HG03108 (cell line): ENCODE measurements at regions not wholly inside any gene's neighbourhood (a gene's known extent, or its start where the extent isn't known, plus 50 kb on each side); places are given as distances from the start of the nearest gene placed in this dataset.
"Not testable (repeated sequence)": the region's sequence is repeated elsewhere in the genome, so short reads cannot be mapped to it uniquely, and the experiment has no call there.

Experiments used
- ATAC-seq: cut with Tn5 transposase; IDR thresholded peaks from one replicate; pipeline ENCODE4 v1.9.1; 2021; ENCODE audit warnings: moderate library complexity; ENCODE audit not compliant: unreplicated experiment

DNA sequence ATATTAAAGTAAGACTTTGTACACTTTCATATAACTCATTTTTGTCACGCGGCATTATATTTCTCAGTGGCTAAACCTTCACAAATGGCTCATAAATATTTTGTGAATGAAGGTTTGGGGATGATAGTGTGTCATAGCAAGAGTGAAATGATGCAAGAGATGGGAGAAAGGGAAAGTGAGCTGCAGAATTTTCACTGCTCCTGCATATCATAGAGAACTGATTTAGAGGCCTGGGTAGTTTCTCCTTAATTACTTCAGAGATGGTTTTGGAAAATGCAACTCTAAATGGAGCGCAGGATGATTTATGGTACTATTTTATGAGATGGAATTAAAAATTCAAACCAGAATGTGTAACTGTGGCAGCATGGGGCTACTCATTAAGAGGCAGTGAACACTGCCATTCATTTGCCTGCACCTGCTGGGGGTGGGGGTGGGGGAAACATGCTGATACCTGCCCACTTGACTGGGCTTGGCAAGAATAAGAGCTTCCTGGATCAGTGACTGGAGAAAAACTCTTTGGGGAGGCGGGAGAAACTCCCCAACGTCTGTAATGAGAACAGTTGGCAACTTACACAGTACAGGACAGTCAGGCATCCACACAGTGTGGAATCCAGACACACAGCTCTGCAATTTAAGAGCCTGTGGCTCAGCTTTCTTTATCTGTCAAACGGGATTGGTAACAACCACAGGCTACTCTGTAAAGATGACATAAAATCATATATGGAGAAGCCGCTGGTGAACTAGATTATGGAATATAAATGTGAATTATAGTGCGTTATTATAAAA is 941.9 kb downstream of the SLC4A3 start:
- no peak for ATAC-seq

DNA sequence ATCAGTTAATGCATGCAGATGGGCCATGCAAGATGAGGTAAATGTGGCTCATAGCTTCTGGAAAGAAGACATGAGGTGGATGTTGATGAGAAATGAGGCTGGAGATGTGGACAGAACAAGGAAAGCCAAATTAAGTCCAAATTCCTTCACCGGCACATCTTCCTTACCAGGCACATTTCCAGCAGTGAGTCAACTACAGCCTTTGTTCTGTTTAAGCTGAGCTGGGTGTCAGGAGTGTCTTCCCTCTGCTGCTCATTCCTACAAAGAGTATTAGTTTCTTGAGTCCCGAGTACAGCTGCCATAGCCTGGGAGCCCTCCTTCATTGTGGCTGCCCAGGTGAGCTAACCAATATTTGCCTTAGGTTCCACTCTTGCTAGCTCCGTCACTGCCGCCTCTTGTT is 945.0 kb downstream of the SLC4A3 start:
- ATAC-seq: no peak

DNA sequence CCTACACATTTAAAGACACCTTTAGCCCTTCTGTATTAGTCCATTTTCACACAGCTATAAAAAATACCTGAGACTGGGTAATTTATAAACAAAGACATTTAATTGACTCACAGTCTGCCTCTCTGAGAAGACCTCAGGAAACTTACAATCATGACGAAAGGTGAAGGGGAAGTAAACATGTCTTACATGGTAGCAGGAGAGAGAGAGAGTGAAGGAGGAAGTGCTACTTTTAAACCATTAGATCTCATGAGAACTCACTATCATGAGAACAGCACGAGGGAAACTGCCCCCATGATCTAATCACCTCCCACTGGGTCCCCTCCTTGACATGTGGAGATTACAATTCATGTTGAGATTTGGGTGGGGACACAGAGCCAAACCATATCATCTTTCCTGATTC is 946.6 kb downstream of the SLC4A3 start:
- ATAC-seq: no peak

DNA sequence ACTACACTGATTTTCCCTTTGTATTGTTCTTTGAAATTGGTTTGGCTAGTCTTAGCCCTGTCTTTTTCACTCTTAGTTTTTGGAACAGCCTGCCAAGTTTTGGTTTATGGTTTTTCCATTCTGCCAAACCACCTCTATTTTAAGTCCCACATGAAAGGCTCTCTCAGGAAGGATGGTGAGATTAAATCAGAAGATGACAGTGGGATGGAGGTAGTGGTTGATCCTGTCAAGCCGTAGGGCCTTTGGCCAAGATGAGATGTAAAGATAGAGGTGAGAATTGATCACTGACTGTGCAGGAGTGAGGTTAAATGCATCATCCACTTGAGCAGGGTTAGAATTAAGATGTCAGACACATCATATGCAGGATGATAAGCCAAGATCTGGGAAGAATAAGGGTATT is 948.5 kb downstream of the SLC4A3 start:
- no peak for ATAC-seq

GRCh38 chr2:220579452-220579851 is 952.0 kb downstream of the SLC4A3 start:
- no peak for ATAC-seq

DNA sequence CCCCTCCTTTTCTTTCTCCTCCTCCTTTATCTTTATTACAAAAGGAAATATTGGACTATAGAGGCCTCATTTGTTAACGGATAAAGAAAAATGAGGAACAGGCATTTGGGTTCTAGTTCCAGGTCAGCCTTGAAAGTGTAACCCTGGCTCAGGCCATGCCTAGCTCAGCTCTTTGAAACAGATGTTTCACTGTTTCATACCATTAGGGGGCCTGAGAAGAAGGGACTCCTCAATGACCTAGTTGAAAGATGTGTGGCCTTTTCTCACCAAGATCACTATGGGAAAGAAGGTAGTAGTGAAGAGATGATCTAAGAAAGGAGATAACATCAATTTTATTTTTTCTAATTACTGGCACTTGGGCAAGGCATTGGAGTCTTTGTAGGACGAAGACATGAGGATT is 952.7 kb downstream of the SLC4A3 start:
- no peak for ATAC-seq

DNA sequence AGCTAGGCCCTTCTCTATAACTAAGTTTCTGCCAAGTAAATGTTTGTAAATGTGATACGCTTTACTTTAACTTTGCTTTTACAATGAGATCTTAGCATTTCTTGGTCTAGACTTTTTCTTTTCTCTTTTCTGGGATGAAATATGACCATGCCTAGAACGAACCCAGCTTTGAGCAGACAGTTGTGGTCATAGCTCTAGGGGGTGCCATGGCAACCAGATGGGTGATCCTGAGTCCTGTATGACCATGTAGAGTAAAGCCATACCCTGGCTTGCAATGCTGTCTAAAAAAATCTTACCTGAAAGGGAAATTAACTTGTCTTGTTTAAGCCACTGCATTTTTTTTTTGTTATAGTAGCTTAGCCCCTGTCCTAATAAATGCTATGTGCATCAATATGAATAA is 956.3 kb downstream of the SLC4A3 start:
- no peak for ATAC-seq

DNA sequence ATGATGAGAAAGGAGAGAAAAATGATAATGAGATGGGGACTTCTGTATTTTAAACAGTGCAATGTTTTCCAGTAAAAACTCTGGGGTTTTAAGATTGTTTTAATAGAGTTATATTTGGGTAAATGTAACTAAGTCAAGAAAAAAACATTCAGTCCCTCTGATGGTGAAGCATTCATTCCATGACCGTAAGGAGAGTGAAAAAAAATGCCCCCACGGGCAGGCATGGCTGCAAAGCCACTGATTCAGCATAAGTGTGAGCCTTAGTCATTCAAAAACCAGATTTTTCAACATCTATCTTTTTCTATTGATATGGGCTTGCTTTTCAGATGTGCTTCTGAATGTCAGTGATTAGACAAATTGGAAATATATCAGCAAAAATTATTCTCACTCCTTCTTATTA is 957.8 kb downstream of the SLC4A3 start:
- ATAC-seq: no peak

- ATAC-seq: no peak
Observed at GRCh38 chr2:220586980-220587530, 959.6 kb downstream of the SLC4A3 start.

DNA sequence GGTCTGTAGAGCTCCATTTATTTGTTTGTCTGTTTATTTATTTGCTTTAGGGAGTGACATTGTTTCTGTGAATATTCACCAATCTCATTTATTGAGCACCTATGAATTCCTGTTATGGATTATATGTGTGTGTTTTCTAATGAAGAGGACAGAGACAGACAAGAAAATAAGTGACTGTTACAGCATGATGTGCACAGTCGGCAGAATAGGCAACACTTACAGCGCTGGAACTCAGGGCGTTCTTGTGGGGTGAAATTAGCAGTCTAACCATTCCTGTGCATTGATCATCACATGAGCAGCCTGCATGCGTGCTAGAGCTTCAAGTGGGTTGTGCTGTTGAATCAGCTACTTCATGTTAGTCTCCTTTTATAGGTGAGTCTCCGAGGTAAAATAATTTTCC is 960.7 kb downstream of the SLC4A3 start:
- no peak for ATAC-seq

GRCh38 chr2:220590476-220590875 is 963.0 kb downstream of the SLC4A3 start:
- no peak for ATAC-seq

DNA sequence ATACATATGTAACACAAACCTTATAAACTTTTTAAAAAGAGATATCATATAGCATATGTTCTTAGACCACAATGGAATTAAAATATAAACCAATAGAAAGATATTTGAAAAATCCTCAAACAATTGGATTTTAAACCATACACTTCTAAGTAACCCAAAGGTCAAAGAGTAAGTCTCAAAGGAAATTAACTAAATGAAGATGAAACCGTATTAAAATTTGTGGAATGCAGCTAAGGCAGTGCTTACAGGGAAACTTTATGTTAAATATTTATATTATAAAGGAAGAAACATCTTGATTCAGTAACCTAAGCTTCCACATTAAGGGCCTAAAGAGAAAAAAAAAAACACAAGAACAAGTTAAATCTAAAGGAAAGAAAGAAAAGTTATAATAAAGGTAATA is 966.1 kb downstream of the SLC4A3 start:
- ATAC-seq: no peak

DNA sequence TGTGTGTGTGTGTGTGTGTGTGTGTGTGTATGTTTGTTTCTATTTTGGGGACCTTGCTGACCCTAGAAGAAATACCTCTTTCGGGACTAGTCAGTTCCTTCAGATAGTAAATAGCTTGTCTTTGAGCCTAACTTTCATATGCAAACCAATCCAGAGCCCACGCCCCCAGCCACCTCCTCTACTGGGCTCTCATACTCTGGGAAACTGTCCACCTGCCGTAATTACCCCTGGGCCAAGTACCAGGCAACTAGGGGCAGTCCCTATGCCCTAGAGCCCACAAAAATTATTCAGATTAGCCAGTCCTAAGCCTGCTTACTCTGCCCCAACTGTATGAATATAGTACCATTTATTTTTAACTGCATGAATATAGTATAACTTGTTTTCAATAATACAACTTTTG is 970.4 kb downstream of the EPHA4 start:
- no peak for ATAC-seq

DNA sequence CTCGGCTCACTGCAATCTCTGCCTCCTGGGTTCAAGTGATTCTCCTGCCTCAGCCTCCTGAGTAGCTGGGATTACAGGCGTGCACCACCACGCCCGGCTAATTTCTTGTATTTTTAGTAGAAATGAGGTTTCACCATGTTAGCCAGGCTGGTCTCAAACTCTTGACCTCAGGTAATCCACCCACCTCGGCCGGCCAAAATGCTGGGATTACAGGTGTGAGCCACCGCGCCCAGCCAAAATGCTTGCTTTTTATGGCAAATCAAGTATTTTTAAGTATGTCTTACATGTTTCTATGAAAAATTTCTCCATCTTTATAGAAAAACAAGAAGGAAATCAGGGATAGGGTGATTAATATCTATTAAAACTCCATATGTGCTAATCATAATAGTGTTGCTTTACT is 959.1 kb downstream of the EPHA4 start:
- ATAC-seq: not testable (repeated sequence)

GRCh38 chr2:220614064-220614463 is 958.0 kb downstream of the EPHA4 start:
- ATAC-seq: no peak

- ATAC-seq: no peak
Observed at GRCh38 chr2:220619525-220620220, 952.4 kb downstream of the EPHA4 start.

- no peak for ATAC-seq
Observed at GRCh38 chr2:220626603-220627002, 945.5 kb downstream of the EPHA4 start.

- no peak for ATAC-seq
Observed at GRCh38 chr2:220628252-220628651, 943.9 kb downstream of the EPHA4 start.

DNA sequence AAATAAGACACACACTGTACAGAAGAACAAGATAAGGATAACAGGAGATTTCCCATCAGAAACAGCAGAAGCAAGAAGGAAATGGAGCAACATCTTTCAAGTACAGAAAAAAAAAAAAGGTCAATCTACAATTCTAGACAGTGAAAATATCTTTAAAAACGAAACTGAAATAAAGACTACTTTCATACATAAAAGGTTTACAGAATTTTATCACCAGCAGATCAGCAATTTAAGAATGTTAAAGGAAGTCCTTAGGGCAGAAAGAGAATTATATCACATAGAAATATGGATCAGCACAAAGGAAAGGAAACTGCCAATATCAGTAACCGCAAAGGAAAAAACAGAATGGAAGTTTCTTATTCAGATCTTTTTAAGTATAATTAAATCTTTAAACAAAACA is 931.0 kb downstream of the EPHA4 start:
- no peak for ATAC-seq

DNA sequence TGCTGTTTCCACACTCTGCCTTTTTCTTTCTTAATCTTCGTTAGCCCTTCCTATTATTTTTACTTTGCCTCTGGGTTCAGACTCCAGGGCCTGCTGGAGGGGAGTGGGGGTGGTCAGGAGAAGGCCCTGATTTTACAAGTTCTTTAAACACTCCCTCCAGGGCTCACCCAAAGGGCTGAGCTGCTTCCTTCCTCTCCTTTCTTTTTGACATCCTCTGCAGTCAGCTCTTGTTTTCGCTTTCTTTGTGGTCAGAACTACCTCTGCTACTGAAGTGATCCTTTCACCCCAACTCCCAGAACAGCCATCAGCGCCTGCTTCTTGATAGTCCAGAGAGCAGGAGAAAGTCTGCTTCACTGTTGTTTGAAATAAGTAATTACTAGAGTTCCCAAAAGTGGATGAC is 925.7 kb downstream of the EPHA4 start:
- no peak for ATAC-seq

GRCh38 chr2:220648628-220649027 is 923.5 kb downstream of the EPHA4 start:
- ATAC-seq: no peak

DNA sequence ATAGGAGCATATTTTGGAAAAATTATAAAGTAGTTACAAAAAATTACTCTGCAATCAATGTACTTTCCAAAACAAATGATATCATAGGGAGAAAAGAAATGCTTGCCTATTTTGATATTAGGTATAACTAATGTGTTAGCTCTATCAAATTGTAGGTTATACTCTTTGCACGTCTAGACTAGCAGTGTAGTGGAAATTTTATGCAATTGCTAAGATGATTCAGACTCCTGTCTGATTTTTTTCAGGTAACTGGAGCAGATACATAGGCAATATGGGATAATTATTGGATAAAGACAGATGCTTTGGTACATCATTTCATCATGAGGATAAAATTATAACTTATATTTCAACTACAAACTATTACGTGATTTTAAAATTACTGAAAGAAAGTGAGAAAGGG is 918.3 kb downstream of the EPHA4 start:
- ATAC-seq: no peak
